Stomach (tissue), 8 donors: ENCODE measurements at regions not wholly inside any gene's neighbourhood (a gene's known extent, or its start where the extent isn't known, plus 50 kb on each side); places are given as distances from the start of the nearest gene placed in this dataset.
"Not testable (repeated sequence)": the region's sequence is repeated elsewhere in the genome, so short reads cannot be mapped to it uniquely, and the experiment has no call there.

Source experiments
- DNase-seq, 2 donors: peaks; one replicate each; pipeline versions ENCODE4 v3.0.0 to v3.0.0-alpha.2; 2013 to 2019
- H3K27ac ChIP-seq, 5 donors: fragments of 200-600 bp in 4 of 5; sonication (generic) in 4 of 5; one replicate each; pipeline ENCODE4 v1.5.1; 2013 to 2019; ENCODE audit warnings: mild to moderate bottlenecking in 1 of 5, moderate library complexity in 1 of 5
- H3K27me3 ChIP-seq, 3 donors: fragments of 200-600 bp; sonication (generic); one replicate each; pipeline ENCODE4 v1.5.1; 2017 to 2019; ENCODE audit warnings: mixed run types in 1 of 3
- H3K36me3 ChIP-seq, 4 donors: fragments of 200-600 bp; sonication (generic); 1 replicate in 3 of 4; 2 replicates in 1 of 4; pipeline ENCODE4 v1.5.1; 2016 to 2019
- H3K4me1 ChIP-seq, 4 donors: fragments of 200-600 bp; sonication (generic); one replicate each; pipeline ENCODE4 v1.5.1; 2016 to 2019
- H3K4me3 ChIP-seq, 4 donors: fragments of 200-600 bp; sonication (generic) in 3 of 4; one replicate each; pipeline ENCODE4 v1.5.1; 2016 to 2019; ENCODE audit warnings: mild to moderate bottlenecking in 1 of 4
- H3K9me3 ChIP-seq, 4 donors: fragments of 200-600 bp; sonication (generic); one replicate each; pipeline ENCODE4 v1.5.1; 2016 to 2019
- EP300 ChIP-seq: sonication (generic); formaldehyde crosslinking; IDR thresholded peaks from one replicate; pipeline ENCODE4 v1.6.1; 2017; ENCODE audit warnings: antibody characterized with exemption
- POLR2A ChIP-seq, 4 donors: fragments of 450-650 bp; IDR thresholded peaks; one replicate each; pipeline ENCODE4 v1.6.1; 2016; ENCODE audit warnings: antibody characterized with exemption in 4 of 4, control low read depth in 2 of 4, mild to moderate bottlenecking in 1 of 4, moderate library complexity in 1 of 4
- POLR2AphosphoS5 ChIP-seq, 3 donors: sonication (generic); formaldehyde crosslinking; IDR thresholded peaks; one replicate each; pipeline ENCODE4 v1.6.1; 2016; ENCODE audit warnings: antibody characterized with exemption in 3 of 3
- WGBS, 5 donors: extraction: QIAGEN DNeasy Blood & Tissue Kit in 3 of 5; methylation state at CpG; one replicate each; pipeline versions ENCODE4 v1.1.5 to v1.1.7; 2013 to 2018; 5-methylcytosine and 5-hydroxymethylcytosine counted together
- intact Hi-C: fragments of 100-400 bp; cut with DNase I; formaldehyde crosslinking; loops from one replicate; pipeline ENCODE4 v1.15.1; 2023; ENCODE audit warnings: low total_unique reads
- TF ChIP-seq, protein P1 (sequence below), 7 experiments: fragments of 450-650 bp in 4 of 7; fragments of 200-600 bp in 3 of 7; sonication (generic) in 3 of 7; IDR thresholded peaks; one replicate each; pipeline ENCODE4 v1.5.1; 2016 to 2019; ENCODE audit warnings: antibody characterized with exemption in 7 of 7, control low read depth in 2 of 7, mild to moderate bottlenecking in 1 of 7
- donor health status: healthy with polysubstance abuse.
- donor health status: Bipolar disorder and iron deficiency.
- donor health status: healthy.

DNA sequence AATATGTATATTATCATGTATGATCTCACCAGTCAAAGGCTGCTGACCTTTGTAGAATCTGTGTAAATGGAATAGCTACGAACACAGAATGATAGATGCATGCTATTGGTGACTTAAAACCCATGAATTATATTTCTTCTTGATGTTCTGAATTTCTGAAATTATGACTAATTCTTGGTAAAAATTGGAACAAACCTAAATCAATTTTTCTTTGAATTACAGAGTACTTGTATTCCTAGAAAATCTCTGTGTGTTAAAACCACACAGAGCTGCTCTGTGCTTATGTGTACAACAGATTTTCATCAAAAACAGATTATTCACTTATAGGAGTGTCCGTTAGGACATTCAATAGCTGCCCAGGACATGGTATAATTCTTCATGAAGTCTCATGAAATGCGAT, 108.3 kb upstream of the MDFIC start:
- 85 to 96% (median 87%) methylated on average over 3 of the region's 3 CpGs for WGBS, 5 donors
- Histone ChIP-seq H3K27me3 (no peaks in the 10 kb centered on the region), H3K9me3 (no peaks in the 10 kb centered on the region), H3K4me3 (no peak overlapping the region), H3K4me1 (no peaks in the 10 kb centered on the region), H3K27ac (no peak overlapping the region), H3K36me3 (no peaks in the 10 kb centered on the region)
- intact Hi-C loops = no loop called here
- DNase-seq = no peak
- TF ChIP-seq POLR2AphosphoS5 (IDR thresholded peaks at IDR 0.05) (no peak), POLR2A (IDR thresholded peaks at IDR 0.05) (no peak), EP300 (no peak)
- TF ChIP-seq, protein P1, sequence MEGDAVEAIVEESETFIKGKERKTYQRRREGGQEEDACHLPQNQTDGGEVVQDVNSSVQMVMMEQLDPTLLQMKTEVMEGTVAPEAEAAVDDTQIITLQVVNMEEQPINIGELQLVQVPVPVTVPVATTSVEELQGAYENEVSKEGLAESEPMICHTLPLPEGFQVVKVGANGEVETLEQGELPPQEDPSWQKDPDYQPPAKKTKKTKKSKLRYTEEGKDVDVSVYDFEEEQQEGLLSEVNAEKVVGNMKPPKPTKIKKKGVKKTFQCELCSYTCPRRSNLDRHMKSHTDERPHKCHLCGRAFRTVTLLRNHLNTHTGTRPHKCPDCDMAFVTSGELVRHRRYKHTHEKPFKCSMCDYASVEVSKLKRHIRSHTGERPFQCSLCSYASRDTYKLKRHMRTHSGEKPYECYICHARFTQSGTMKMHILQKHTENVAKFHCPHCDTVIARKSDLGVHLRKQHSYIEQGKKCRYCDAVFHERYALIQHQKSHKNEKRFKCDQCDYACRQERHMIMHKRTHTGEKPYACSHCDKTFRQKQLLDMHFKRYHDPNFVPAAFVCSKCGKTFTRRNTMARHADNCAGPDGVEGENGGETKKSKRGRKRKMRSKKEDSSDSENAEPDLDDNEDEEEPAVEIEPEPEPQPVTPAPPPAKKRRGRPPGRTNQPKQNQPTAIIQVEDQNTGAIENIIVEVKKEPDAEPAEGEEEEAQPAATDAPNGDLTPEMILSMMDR (IDR thresholded peaks at IDR 0.05) = no peak

GRCh38 chr7:114817036-114817435, 104.9 kb upstream of the MDFIC start:
- DNase-seq, H3K27me3 ChIP-seq, H3K27ac ChIP-seq, H3K9me3 ChIP-seq, H3K36me3 ChIP-seq, intact Hi-C loops, H3K4me3 ChIP-seq: not testable (repeated sequence)
- peaks cover 0 to 21% (median 7%) of the 10 kb centered on the region in 4 donors for H3K4me1 ChIP-seq
- WGBS, 5 donors = 95 to 97% (median 97%) methylated on average over 7 of the region's 7 CpGs

- H3K27ac ChIP-seq = no peak overlapping the region
- H3K4me3 ChIP-seq = no peak overlapping the region
- H3K4me1 ChIP-seq = peaks cover 0 to 21% (median 7%) of the 10 kb centered on the region in 4 donors
- no peaks in the 10 kb centered on the region for H3K9me3 ChIP-seq
- peak in 1 of 3 donors; percentile 5 for TF ChIP-seq POLR2AphosphoS5 (IDR thresholded peaks at IDR 0.05)
- TF ChIP-seq POLR2A (IDR thresholded peaks at IDR 0.05) = no peak
- H3K36me3 ChIP-seq = no peaks in the 10 kb centered on the region
- H3K27me3 ChIP-seq = no peaks in the 10 kb centered on the region
- intact Hi-C loops = no loop called here
- 73 to 86% (median 82%) methylated on average over 3 of the region's 3 CpGs for whole genome bisulfite sequencing, 5 donors
- no peak for DNase-seq
Measured at GRCh38 chr7:114818501-114818900, 103.4 kb upstream of the MDFIC start.

DNA sequence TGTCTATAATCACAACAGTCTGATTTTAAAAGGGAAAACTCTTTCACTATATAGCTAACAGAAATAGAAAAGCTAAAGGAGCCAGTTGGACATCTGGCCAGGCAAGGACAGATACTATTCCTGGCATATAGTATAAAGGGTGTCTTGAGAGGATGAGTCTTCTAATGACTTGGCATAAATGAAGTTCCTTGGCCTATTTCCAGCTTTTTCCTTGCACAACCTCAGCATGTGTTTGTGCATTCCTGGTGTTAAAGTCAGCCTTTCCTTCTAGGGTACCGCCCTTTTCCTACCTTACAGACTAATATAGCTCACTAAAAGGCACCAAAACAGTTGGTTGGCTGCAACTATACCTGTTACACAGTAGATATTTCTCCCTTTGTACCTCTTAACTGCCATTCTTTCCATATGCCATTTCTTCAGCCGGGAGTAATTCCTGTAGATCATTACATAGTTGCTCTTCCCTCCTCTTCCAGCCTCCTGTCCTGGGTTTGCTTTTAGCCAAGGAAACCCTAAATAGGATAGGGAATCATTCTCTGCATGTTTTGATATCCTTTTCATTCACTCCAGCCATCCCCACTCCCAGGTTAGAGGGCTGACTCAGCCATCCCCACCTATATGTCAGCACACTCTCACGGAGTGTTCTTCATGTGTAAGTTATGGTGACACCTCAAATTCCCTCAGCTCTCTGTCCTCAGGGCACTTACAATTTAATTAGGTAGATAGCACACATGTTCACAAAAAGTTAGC, 102.1 kb upstream of the MDFIC start:
- H3K9me3 ChIP-seq = no peaks in the 10 kb centered on the region
- WGBS, 5 donors = 65 to 70% (median 68%) methylated on average over 3 of the region's 3 CpGs
- peaks cover 0 to 21% (median 7%) of the 10 kb centered on the region in 4 donors for H3K4me1 ChIP-seq
- H3K36me3 ChIP-seq = no peaks in the 10 kb centered on the region
- H3K27ac ChIP-seq = peak overlapping the region in 1 of 5 donors; percentile 36
- H3K4me3 ChIP-seq = no peak overlapping the region
- peak in 2 of 3 donors; percentile 17 to 82 for TF ChIP-seq POLR2AphosphoS5 (IDR thresholded peaks at IDR 0.05)
- TF ChIP-seq POLR2A (IDR thresholded peaks at IDR 0.05) = no peak
- intact Hi-C loops = no loop called here
- no peaks in the 10 kb centered on the region for H3K27me3 ChIP-seq
- DNase-seq = peak in 1 of 2 donors; percentile 68

GRCh38 chr7:114821030-114821900, 100.6 kb upstream of the MDFIC start:
- no peak overlapping the region for H3K27ac ChIP-seq
- peaks cover 0 to 21% (median 7%) of the 10 kb centered on the region in 4 donors for H3K4me1 ChIP-seq
- TF ChIP-seq EP300 = no peak
- TF ChIP-seq POLR2AphosphoS5 (IDR thresholded peaks at IDR 0.05) = no peak
- TF ChIP-seq, protein P1 (IDR thresholded peaks at IDR 0.05) = no peak
- TF ChIP-seq POLR2A (IDR thresholded peaks at IDR 0.05) = no peak
- intact Hi-C loops = no loop called here
- H3K4me3 ChIP-seq = no peak overlapping the region
- H3K27me3 ChIP-seq = no peaks in the 10 kb centered on the region
- no peaks in the 10 kb centered on the region for H3K36me3 ChIP-seq
- DNase-seq = peak in 1 of 2 donors; percentile 62
- no peaks in the 10 kb centered on the region for H3K9me3 ChIP-seq
- WGBS, 5 donors = 59 to 77% (median 69%) methylated on average over 6 of the region's 6 CpGs
